ENCODE measurements at regions not wholly inside any gene's neighbourhood (a gene's known extent, or its start where the extent isn't known, plus 50 kb on each side); places are given as distances from the start of the nearest gene placed in this dataset.

GRCh38 chr6:109230453-109230852, 135.1 kb downstream of the CEP57L1 start:
- no peak overlapping the region for H3K4ac ChIP-seq (ENCODE audit: low read length)
- DNase-seq (ENCODE audit: low spot score): no peak
- H3K36me3 ChIP-seq (replicated peaks in 1 of 2; ENCODE audit: control insufficient read depth in 2 of 2, insufficient read depth in 2 of 2, low read length in 2 of 2): no peaks in the 10 kb centered on the region
- H3K23ac ChIP-seq (ENCODE audit: low read depth, low read length, poor library complexity): no peak overlapping the region
- no CpG with 5 or more reads among the region's 7 CpGs for WGBS, 2 donors (ENCODE audit: extremely low coverage in 2 of 2, insufficient read length in 2 of 2, insufficient replicate concordance in 1 of 2)
- no peak overlapping the region for H3K14ac ChIP-seq (ENCODE audit: low read length)
- no peak overlapping the region for H2AK5ac ChIP-seq (ENCODE audit: low read depth, low read length)
- no peaks in the 10 kb centered on the region for H3K79me1 ChIP-seq (ENCODE audit: low read depth, low read length)
- H3K4me2 ChIP-seq (ENCODE audit: insufficient read depth, low read length, poor library complexity, severe bottlenecking): no peak overlapping the region
- H3K18ac ChIP-seq (ENCODE audit: low read length): no peak overlapping the region
- no peak overlapping the region for H2BK15ac ChIP-seq (ENCODE audit: low read length)
- no peak overlapping the region for H4K91ac ChIP-seq (ENCODE audit: low read depth, low read length, poor library complexity)
- no peak overlapping the region for H3K4me3 ChIP-seq (ENCODE audit: low read length in 2 of 2)
- no peaks in the 10 kb centered on the region for H3K4me1 ChIP-seq (ENCODE audit: control insufficient read depth in 2 of 2, insufficient read depth in 1 of 2, low read depth in 1 of 2, low read length in 2 of 2)
- H3K27ac ChIP-seq (replicated peaks; ENCODE audit: low read length): no peak overlapping the region
- no peak overlapping the region for H2BK5ac ChIP-seq (ENCODE audit: low read length)
- no peak overlapping the region for H4K8ac ChIP-seq (ENCODE audit: low read depth, low read length)
- no peak overlapping the region for H2BK12ac ChIP-seq (ENCODE audit: low read length)
- no peak overlapping the region for H2BK120ac ChIP-seq (ENCODE audit: low read depth, low read length)
- H3K9me3 ChIP-seq (replicated peaks in 1 of 2; ENCODE audit: control insufficient read depth in 2 of 2, insufficient read depth in 1 of 2, low read depth in 1 of 2, low read length in 2 of 2): peaks cover 0 to 3% of the 10 kb centered on the region in 2 donors
- no peak overlapping the region for H2AFZ ChIP-seq (ENCODE audit: low read length)
- H3K9ac ChIP-seq (ENCODE audit: low read depth, low read length, poor library complexity): no peak overlapping the region
- peaks cover 0 to 17% (median 0%) of the 10 kb centered on the region in 3 experiments for H3K27me3 ChIP-seq (ENCODE audit: control insufficient read depth in 3 of 3, insufficient read depth in 3 of 3, low read depth in 1 of 3, low read length in 3 of 3)

GRCh38 chr6:109229536-109229935, 134.2 kb downstream of the CEP57L1 start:
- peaks cover 0 to 17% (median 0%) of the 10 kb centered on the region in 3 experiments for H3K27me3 ChIP-seq (ENCODE audit: control insufficient read depth in 3 of 3, insufficient read depth in 3 of 3, low read depth in 1 of 3, low read length in 3 of 3)
- H3K79me1 ChIP-seq (ENCODE audit: low read depth, low read length): no peaks in the 10 kb centered on the region
- H3K4me3 ChIP-seq (ENCODE audit: low read length in 2 of 2): no peak overlapping the region
- H3K23ac ChIP-seq (ENCODE audit: low read depth, low read length, poor library complexity): no peak overlapping the region
- no peak overlapping the region for H2BK12ac ChIP-seq (ENCODE audit: low read length)
- H4K91ac ChIP-seq (ENCODE audit: low read depth, low read length, poor library complexity): no peak overlapping the region
- WGBS, 2 donors (ENCODE audit: extremely low coverage in 2 of 2, insufficient read length in 2 of 2, insufficient replicate concordance in 1 of 2): no CpG with 5 or more reads among the region's 4 CpGs
- H3K4me2 ChIP-seq (ENCODE audit: insufficient read depth, low read length, poor library complexity, severe bottlenecking): no peak overlapping the region
- no peak overlapping the region for H3K9ac ChIP-seq (ENCODE audit: low read depth, low read length, poor library complexity)
- H3K9me3 ChIP-seq (replicated peaks in 1 of 2; ENCODE audit: control insufficient read depth in 2 of 2, insufficient read depth in 1 of 2, low read depth in 1 of 2, low read length in 2 of 2): peaks cover 0 to 3% of the 10 kb centered on the region in 2 donors
- DNase-seq (ENCODE audit: low spot score): no peak
- no peaks in the 10 kb centered on the region for H3K4me1 ChIP-seq (ENCODE audit: control insufficient read depth in 2 of 2, insufficient read depth in 1 of 2, low read depth in 1 of 2, low read length in 2 of 2)
- no peak overlapping the region for H3K14ac ChIP-seq (ENCODE audit: low read length)
- no peak overlapping the region for H3K4ac ChIP-seq (ENCODE audit: low read length)
- H2BK120ac ChIP-seq (ENCODE audit: low read depth, low read length): no peak overlapping the region
- H3K18ac ChIP-seq (ENCODE audit: low read length): no peak overlapping the region
- H3K36me3 ChIP-seq (replicated peaks in 1 of 2; ENCODE audit: control insufficient read depth in 2 of 2, insufficient read depth in 2 of 2, low read length in 2 of 2): no peaks in the 10 kb centered on the region
- H3K27ac ChIP-seq (replicated peaks; ENCODE audit: low read length): no peak overlapping the region
- H2AK5ac ChIP-seq (ENCODE audit: low read depth, low read length): no peak overlapping the region
- no peak overlapping the region for H2BK15ac ChIP-seq (ENCODE audit: low read length)
- no peak overlapping the region for H2AFZ ChIP-seq (ENCODE audit: low read length)
- H2BK5ac ChIP-seq (ENCODE audit: low read length): no peak overlapping the region
- H4K8ac ChIP-seq (ENCODE audit: low read depth, low read length): no peak overlapping the region

DNA sequence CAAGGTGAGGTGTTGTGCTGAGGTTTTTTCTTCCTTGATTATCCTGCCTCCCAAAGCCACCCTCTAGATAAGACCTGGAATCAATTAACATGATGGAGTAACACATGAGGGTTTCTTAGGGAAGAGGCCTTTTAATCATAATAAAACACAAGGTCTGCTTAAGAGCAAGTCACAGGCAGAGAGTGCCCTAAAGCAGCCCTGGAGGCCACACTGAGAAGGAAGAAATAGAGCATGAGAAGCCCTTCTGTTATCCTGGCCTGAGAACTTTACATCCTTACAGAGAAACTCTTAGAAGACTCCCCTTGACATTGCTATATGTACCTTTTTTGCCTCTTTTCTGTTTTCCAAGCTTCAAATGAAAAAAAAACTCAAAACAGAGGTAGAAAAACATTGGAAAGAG, 132.3 kb downstream of the CEP57L1 start:
- H3K4me1 ChIP-seq (ENCODE audit: control insufficient read depth in 2 of 2, insufficient read depth in 1 of 2, low read depth in 1 of 2, low read length in 2 of 2): no peaks in the 10 kb centered on the region
- H3K36me3 ChIP-seq (replicated peaks in 1 of 2; ENCODE audit: control insufficient read depth in 2 of 2, insufficient read depth in 2 of 2, low read length in 2 of 2): no peaks in the 10 kb centered on the region
- H3K4me3 ChIP-seq (ENCODE audit: low read length in 2 of 2): no peak overlapping the region
- H3K23ac ChIP-seq (ENCODE audit: low read depth, low read length, poor library complexity): no peak overlapping the region
- H3K14ac ChIP-seq (ENCODE audit: low read length): no peak overlapping the region
- no peak overlapping the region for H3K18ac ChIP-seq (ENCODE audit: low read length)
- H3K27me3 ChIP-seq (ENCODE audit: control insufficient read depth in 3 of 3, insufficient read depth in 3 of 3, low read depth in 1 of 3, low read length in 3 of 3): peaks cover 0 to 20% (median 0%) of the 10 kb centered on the region in 3 experiments
- no peak overlapping the region for H2BK120ac ChIP-seq (ENCODE audit: low read depth, low read length)
- H2BK5ac ChIP-seq (ENCODE audit: low read length): no peak overlapping the region
- H3K27ac ChIP-seq (replicated peaks; ENCODE audit: low read length): no peak overlapping the region
- no peak overlapping the region for H2AFZ ChIP-seq (ENCODE audit: low read length)
- H2BK15ac ChIP-seq (ENCODE audit: low read length): no peak overlapping the region
- H3K9ac ChIP-seq (ENCODE audit: low read depth, low read length, poor library complexity): no peak overlapping the region
- no peak overlapping the region for H3K4ac ChIP-seq (ENCODE audit: low read length)
- H3K4me2 ChIP-seq (ENCODE audit: insufficient read depth, low read length, poor library complexity, severe bottlenecking): no peak overlapping the region
- DNase-seq (ENCODE audit: low spot score): no peak
- no peaks in the 10 kb centered on the region for H3K79me1 ChIP-seq (ENCODE audit: low read depth, low read length)
- H4K91ac ChIP-seq (ENCODE audit: low read depth, low read length, poor library complexity): no peak overlapping the region
- no peak overlapping the region for H2AK5ac ChIP-seq (ENCODE audit: low read depth, low read length)
- H3K9me3 ChIP-seq (replicated peaks in 1 of 2; ENCODE audit: control insufficient read depth in 2 of 2, insufficient read depth in 1 of 2, low read depth in 1 of 2, low read length in 2 of 2): peaks cover 0 to 3% of the 10 kb centered on the region in 2 donors
- H2BK12ac ChIP-seq (ENCODE audit: low read length): no peak overlapping the region
- H4K8ac ChIP-seq (ENCODE audit: low read depth, low read length): no peak overlapping the region

DNA sequence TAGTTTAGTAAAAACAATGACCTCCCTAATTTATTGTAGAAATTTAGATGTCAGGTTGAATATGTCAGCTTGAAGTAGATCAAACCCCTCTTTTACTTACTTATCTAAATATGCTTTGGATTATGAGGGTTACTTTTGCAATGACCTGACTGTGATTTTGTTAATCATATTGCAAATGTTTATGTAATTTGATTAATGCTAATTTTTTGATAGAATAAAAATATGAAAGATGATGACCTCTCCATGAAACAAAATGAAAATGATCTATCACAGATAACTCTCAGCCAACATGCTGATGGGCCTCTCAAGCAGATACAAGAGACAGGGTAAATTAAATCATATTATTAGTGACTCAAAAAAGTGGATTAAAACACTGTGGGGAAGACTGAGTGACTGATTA, 131.0 kb downstream of the CEP57L1 start:
- H2BK120ac ChIP-seq (ENCODE audit: low read depth, low read length): no peak overlapping the region
- no peak overlapping the region for H2BK15ac ChIP-seq (ENCODE audit: low read length)
- no peak overlapping the region for H3K4ac ChIP-seq (ENCODE audit: low read length)
- H4K8ac ChIP-seq (ENCODE audit: low read depth, low read length): no peak overlapping the region
- H4K91ac ChIP-seq (ENCODE audit: low read depth, low read length, poor library complexity): no peak overlapping the region
- no peak overlapping the region for H3K4me3 ChIP-seq (ENCODE audit: low read length in 2 of 2)
- no peak overlapping the region for H2AK5ac ChIP-seq (ENCODE audit: low read depth, low read length)
- no peak overlapping the region for H3K9ac ChIP-seq (ENCODE audit: low read depth, low read length, poor library complexity)
- no peaks in the 10 kb centered on the region for H3K79me1 ChIP-seq (ENCODE audit: low read depth, low read length)
- H3K14ac ChIP-seq (ENCODE audit: low read length): no peak overlapping the region
- peaks cover 0 to 3% of the 10 kb centered on the region in 2 donors for H3K9me3 ChIP-seq (replicated peaks in 1 of 2; ENCODE audit: control insufficient read depth in 2 of 2, insufficient read depth in 1 of 2, low read depth in 1 of 2, low read length in 2 of 2)
- no peak overlapping the region for H2BK12ac ChIP-seq (ENCODE audit: low read length)
- no peaks in the 10 kb centered on the region for H3K4me1 ChIP-seq (ENCODE audit: control insufficient read depth in 2 of 2, insufficient read depth in 1 of 2, low read depth in 1 of 2, low read length in 2 of 2)
- H2AFZ ChIP-seq (ENCODE audit: low read length): no peak overlapping the region
- no peak overlapping the region for H3K23ac ChIP-seq (ENCODE audit: low read depth, low read length, poor library complexity)
- no peak overlapping the region for H3K4me2 ChIP-seq (ENCODE audit: insufficient read depth, low read length, poor library complexity, severe bottlenecking)
- H2BK5ac ChIP-seq (ENCODE audit: low read length): no peak overlapping the region
- no peaks in the 10 kb centered on the region for H3K36me3 ChIP-seq (replicated peaks in 1 of 2; ENCODE audit: control insufficient read depth in 2 of 2, insufficient read depth in 2 of 2, low read length in 2 of 2)
- no peak for DNase-seq (ENCODE audit: low spot score)
- no peak overlapping the region for H3K18ac ChIP-seq (ENCODE audit: low read length)
- no peak overlapping the region for H3K27ac ChIP-seq (replicated peaks; ENCODE audit: low read length)
- peaks cover 0 to 20% (median 0%) of the 10 kb centered on the region in 3 experiments for H3K27me3 ChIP-seq (ENCODE audit: control insufficient read depth in 3 of 3, insufficient read depth in 3 of 3, low read depth in 1 of 3, low read length in 3 of 3)

Measured in neuronal stem cell (in vitro differentiated cells).